HEK293T (cell line): ENCODE measurements at regions not wholly inside any gene's neighbourhood (a gene's known extent, or its start where the extent isn't known, plus 50 kb on each side); places are given as distances from the start of the nearest gene placed in this dataset.

Source experiments
- ARNT ChIP-seq: fragments of 450-650 bp; IDR thresholded peaks from 2 replicates; pipeline ENCODE4 v1.6.1; 2017; ENCODE audit warnings: mild to moderate bottlenecking
- BHLHE40 ChIP-seq: fragments of 450-650 bp; IDR thresholded peaks from 2 replicates; pipeline ENCODE4 v1.6.1; 2016; ENCODE audit warnings: mild to moderate bottlenecking, moderate library complexity, borderline replicate concordance
- CTBP1 ChIP-seq: fragments of 450-650 bp; IDR thresholded peaks from 2 replicates; pipeline ENCODE4 v1.6.1; 2016; ENCODE audit warnings: borderline replicate concordance
- ELF4 ChIP-seq: fragments of 450-650 bp; IDR thresholded peaks from 2 replicates; pipeline ENCODE4 v1.6.1; 2017; ENCODE audit warnings: antibody characterized with exemption
- FOXA1 ChIP-seq: fragments of 450-650 bp; IDR thresholded peaks from 2 replicates; pipeline ENCODE4 v1.6.1; 2016; ENCODE audit warnings: mild to moderate bottlenecking
- FOXK2 ChIP-seq: fragments of 450-650 bp; IDR thresholded peaks from 2 replicates; pipeline ENCODE4 v1.6.1; 2016; ENCODE audit warnings: mild to moderate bottlenecking
- FOXM1 ChIP-seq: fragments of 450-650 bp; IDR thresholded peaks from 2 replicates; pipeline ENCODE4 v1.6.1; 2017; ENCODE audit warnings: mild to moderate bottlenecking, borderline replicate concordance
- HDGF ChIP-seq: fragments of 450-650 bp; IDR thresholded peaks from 2 replicates; pipeline ENCODE4 v1.6.1; 2017; ENCODE audit warnings: antibody characterized with exemption, borderline replicate concordance
- L3MBTL2 ChIP-seq: fragments of 450-650 bp; conservative IDR thresholded peaks from 2 replicates; pipeline ENCODE4 v1.6.1; 2016; ENCODE audit warnings: mild to moderate bottlenecking
- SP1 ChIP-seq: fragments of 450-650 bp; IDR thresholded peaks from 2 replicates; pipeline ENCODE4 v1.6.1; 2017
- SUZ12 ChIP-seq: fragments of 450-650 bp; IDR thresholded peaks from 2 replicates; pipeline ENCODE4 v1.6.1; 2016; ENCODE audit warnings: mild to moderate bottlenecking
- TARDBP ChIP-seq: fragments of 450-650 bp; IDR thresholded peaks from 2 replicates; pipeline ENCODE4 v1.6.1; 2016
- ZNF384 ChIP-seq: fragments of 450-650 bp; IDR thresholded peaks from 2 replicates; pipeline ENCODE4 v1.6.1; 2016

- no peak for TF ChIP-seq BHLHE40
- TF ChIP-seq SUZ12: no peak
- TF ChIP-seq L3MBTL2: no peak
- TF ChIP-seq SP1: no peak
- TF ChIP-seq ELF4: no peak
- no peak for TF ChIP-seq TARDBP
- TF ChIP-seq FOXK2: no peak
- no peak for TF ChIP-seq FOXA1
- TF ChIP-seq FOXM1: no peak
- TF ChIP-seq ARNT: no peak
- TF ChIP-seq HDGF: no peak
- TF ChIP-seq CTBP1: no peak
- no peak for TF ChIP-seq ZNF384
These were observed 123.4 kb downstream of the OLFM4 start for GRCh38 chr13:53152057-53152421.
